HFFc6 (cell line): ENCODE measurements at regions not wholly inside any gene's neighbourhood (a gene's known extent, or its start where the extent isn't known, plus 50 kb on each side); places are given as distances from the start of the nearest gene placed in this dataset.
A peak's percentile ranks its signal among the peaks of the same experiment; 100 is the strongest.

Experiments used
- DNase-seq: peaks from one replicate; pipeline ENCODE4 v3.0.0-alpha.2; 2018
- H3K27ac Mint-ChIP-seq: 2 replicates; pipeline ENCODE4 v1.8.0; 2020; ENCODE audit warnings: mild to moderate bottlenecking, mixed read lengths
- H3K27me3 Mint-ChIP-seq: 2 replicates; pipeline ENCODE4 v1.8.0; 2021; ENCODE audit warnings: mild to moderate bottlenecking, moderate library complexity, mixed read lengths; ENCODE audit not compliant: insufficient read depth
- H3K36me3 Mint-ChIP-seq: 2 replicates; pipeline ENCODE4 v1.8.0; 2021; ENCODE audit warnings: low read depth, mixed read lengths
- H3K4me1 Mint-ChIP-seq: 2 replicates; pipeline ENCODE4 v1.8.0; 2020; ENCODE audit warnings: low read depth, mixed read lengths
- H3K4me3 Mint-ChIP-seq: 2 replicates; pipeline ENCODE4 v1.8.0; 2020; ENCODE audit warnings: mild to moderate bottlenecking, moderate library complexity, mixed read lengths
- H3K9me3 Mint-ChIP-seq: 2 replicates; pipeline ENCODE4 v1.8.0; 2020; ENCODE audit warnings: mild to moderate bottlenecking, mixed read lengths
- CTCF ChIP-seq: fragments of 200-600 bp; sonication (generic); IDR thresholded peaks from 2 replicates; pipeline ENCODE4 v1.5.0; 2021; ENCODE audit warnings: antibody characterized with exemption, mild to moderate bottlenecking

GRCh38 chr10:36349445-36350078 lies 707.5 kb upstream of the FZD8 start:
- TF ChIP-seq CTCF = no peak
- no peaks in the 10 kb centered on the region for H3K36me3 Mint-ChIP-seq
- H3K27ac Mint-ChIP-seq = no peak overlapping the region

GRCh38 chr10:36345807-36346206 lies 703.7 kb upstream of the FZD8 start:
- Mint-ChIP-seq H3K27ac (no peak overlapping the region), H3K27me3 (no peaks in the 10 kb centered on the region), H3K4me1 (no peaks in the 10 kb centered on the region), H3K4me3 (no peak overlapping the region), H3K36me3 (no peaks in the 10 kb centered on the region), H3K9me3 (peaks cover 25% of the 10 kb centered on the region)
- DNase-seq = no peak
- no peak for TF ChIP-seq CTCF

More at GRCh38 chr10:36349445-36350078, 707.5 kb upstream of the FZD8 start:
- Mint-ChIP-seq H3K4me3 (no peak overlapping the region), H3K27me3 (no peaks in the 10 kb centered on the region), H3K4me1 (no peaks in the 10 kb centered on the region), H3K9me3 (peaks cover 23% of the 10 kb centered on the region)
- peak; percentile 10 for DNase-seq

GRCh38 chr10:36345175-36345533 lies 703.1 kb upstream of the FZD8 start:
- DNase-seq = no peak
- Mint-ChIP-seq H3K4me1 (no peaks in the 10 kb centered on the region), H3K27me3 (no peaks in the 10 kb centered on the region), H3K27ac (no peak overlapping the region), H3K36me3 (no peaks in the 10 kb centered on the region), H3K9me3 (peaks cover 23% of the 10 kb centered on the region), H3K4me3 (no peak overlapping the region)
- TF ChIP-seq CTCF = no peak

- H3K36me3 Mint-ChIP-seq = no peaks in the 10 kb centered on the region
- no peak overlapping the region for H3K4me3 Mint-ChIP-seq
- peaks cover 20% of the 10 kb centered on the region for H3K9me3 Mint-ChIP-seq
- DNase-seq = no peak
- H3K27ac Mint-ChIP-seq = no peak overlapping the region
- no peak for TF ChIP-seq CTCF
- H3K27me3 Mint-ChIP-seq = no peaks in the 10 kb centered on the region
- no peaks in the 10 kb centered on the region for H3K4me1 Mint-ChIP-seq
These were observed 702.4 kb upstream of the FZD8 start for GRCh38 chr10:36344240-36345174.

GRCh38 chr10:36342781-36343180 lies 700.7 kb upstream of the FZD8 start:
- H3K9me3 Mint-ChIP-seq = peaks cover 18% of the 10 kb centered on the region
- H3K36me3 Mint-ChIP-seq = no peaks in the 10 kb centered on the region; the same call in 1 of the 2 replicates
- no peak for DNase-seq
- no peak overlapping the region for H3K4me3 Mint-ChIP-seq
- no peak overlapping the region for H3K27ac Mint-ChIP-seq
- TF ChIP-seq CTCF = no peak
- H3K4me1 Mint-ChIP-seq = no peaks in the 10 kb centered on the region
- no peaks in the 10 kb centered on the region for H3K27me3 Mint-ChIP-seq
